IMR-90 (cell line): ENCODE measurements at regions not wholly inside any gene's neighbourhood (a gene's known extent, or its start where the extent isn't known, plus 50 kb on each side); places are given as distances from the start of the nearest gene placed in this dataset.

Source experiments
- ATAC-seq: fragments of 200-7000 bp; cut with Tn5 transposase; 2 replicates; pipeline ENCODE4 v1.9.1; 2020; ENCODE audit warnings: low read depth, mild to moderate bottlenecking, moderate library complexity
- BruUV-seq: library from RNA; stranded (reverse); fragments of 400-500 nt; replicated peaks from 2 replicates; lab custom pipeline; 2021; lab: Mats Ljungman, UMichigan
- CTCF ChIA-PET: fragments of 300-600 bp; formaldehyde crosslinking; extraction: SDS; loops from one replicate; lab custom pipeline; 2021; ENCODE audit warnings: antibody characterized with exemption; lab: Yijun Ruan, JAX
- POLR2A ChIA-PET: fragments of 300-600 bp; sonication (Branson Sonifier 250); formaldehyde crosslinking; loops from one replicate; lab custom pipeline; 2022; ENCODE audit warnings: antibody characterized with exemption; ENCODE audit not compliant: unreplicated experiment; lab: Charles Lee
- DNase-seq: peaks from one replicate; pipeline ENCODE4 v3.0.0; 2013
- H2AFZ ChIP-seq: replicated peaks from 2 replicates; pipeline ENCODE3; 2013; ENCODE audit warnings: low read length, mild to moderate bottlenecking; ENCODE audit not compliant: poor library complexity
- H2AK5ac ChIP-seq: 2 replicates; pipeline ENCODE4 v1.6.1; 2013; ENCODE audit warnings: low read depth, low read length, inconsistent platforms
- H2AK9ac ChIP-seq: replicated peaks from 2 replicates; pipeline ENCODE3; 2013; ENCODE audit warnings: mild to moderate bottlenecking, low read depth, low read length, moderate library complexity; ENCODE audit not compliant: poor library complexity
- H2BK120ac ChIP-seq: 2 replicates; pipeline ENCODE4 v1.6.1; 2013; ENCODE audit warnings: low read depth, low read length, inconsistent platforms
- H2BK15ac ChIP-seq: 3 replicates; pipeline ENCODE4 v1.6.1; 2013; ENCODE audit warnings: low read depth, low read length, inconsistent platforms
- H2BK20ac ChIP-seq: 2 replicates; pipeline ENCODE4 v1.6.1; 2013; ENCODE audit warnings: low read depth, mild to moderate bottlenecking, inconsistent platforms, low read length, moderate library complexity
- H2BK5ac ChIP-seq: 2 replicates; pipeline ENCODE4 v1.6.1; 2013; ENCODE audit warnings: mild to moderate bottlenecking, low read depth, low read length, inconsistent platforms; ENCODE audit not compliant: poor library complexity, severe bottlenecking
- H3K14ac ChIP-seq: replicated peaks from 2 replicates; pipeline ENCODE4 v1.6.1; 2013; ENCODE audit warnings: low read depth, low read length, inconsistent platforms
- H3K18ac ChIP-seq: 2 replicates; pipeline ENCODE4 v1.6.1; 2013; ENCODE audit warnings: low read depth, low read length, control low read depth
- H3K23ac ChIP-seq: 2 replicates; pipeline ENCODE4 v1.6.1; 2013; ENCODE audit warnings: low read depth, low read length, inconsistent platforms
- H3K27ac ChIP-seq: 2 replicates; pipeline ENCODE4 v1.5.1; 2013; ENCODE audit warnings: mild to moderate bottlenecking, control low read depth, low read length; ENCODE audit not compliant: insufficient read depth
- H3K27me3 ChIP-seq: 2 replicates; pipeline ENCODE4 v1.6.1; 2013; ENCODE audit warnings: low read length; ENCODE audit not compliant: control insufficient read depth, insufficient read depth
- H3K36me3 ChIP-seq: 2 replicates; pipeline ENCODE4 v1.6.1; 2013; ENCODE audit warnings: low read length, mixed read lengths; ENCODE audit not compliant: control insufficient read depth, insufficient read depth
- H3K4ac ChIP-seq: 2 replicates; pipeline ENCODE4 v1.6.1; 2013; ENCODE audit warnings: low read depth, low read length, inconsistent platforms
- H3K4me1 ChIP-seq: 2 replicates; pipeline ENCODE4 v1.6.1; 2013; ENCODE audit warnings: low read length, mixed read lengths; ENCODE audit not compliant: control insufficient read depth, insufficient read depth
- H3K4me2 ChIP-seq: 2 replicates; pipeline ENCODE4 v1.6.1; 2013; ENCODE audit warnings: low read depth, mild to moderate bottlenecking, control low read depth, low read length, moderate library complexity
- H3K4me3 ChIP-seq: 2 replicates; pipeline ENCODE4 v1.5.1; 2013; ENCODE audit warnings: low read depth, mild to moderate bottlenecking, control low read depth, low read length, moderate library complexity; ENCODE audit not compliant: insufficient read depth
- H3K56ac ChIP-seq: 2 replicates; pipeline ENCODE4 v1.6.1; 2013; ENCODE audit warnings: low read length, inconsistent platforms; ENCODE audit not compliant: insufficient read depth; ENCODE audit errors: extremely low read depth
- H3K79me1 ChIP-seq, 2 experiments: 2 replicates each; pipeline ENCODE4 v1.6.1; 2013; ENCODE audit warnings: low read length in 2 of 2, inconsistent platforms in 1 of 2, low read depth in 1 of 2
- H3K9ac ChIP-seq: 2 replicates; pipeline ENCODE4 v1.6.1; 2013; ENCODE audit warnings: low read depth, low read length, control low read depth
- H3K9me1 ChIP-seq: 2 replicates; pipeline ENCODE4 v1.6.1; 2013; ENCODE audit warnings: low read length, inconsistent platforms; ENCODE audit not compliant: insufficient read depth
- H3K9me3 ChIP-seq: 2 replicates; pipeline ENCODE4 v1.6.1; 2013; ENCODE audit warnings: low read length; ENCODE audit not compliant: control insufficient read depth, insufficient read depth
- H4K20me1 ChIP-seq: 2 replicates; pipeline ENCODE4 v1.6.1; 2013; ENCODE audit warnings: low read length, inconsistent platforms; ENCODE audit not compliant: insufficient read depth
- H4K5ac ChIP-seq: 2 replicates; pipeline ENCODE4 v1.6.1; 2013; ENCODE audit warnings: mild to moderate bottlenecking, low read depth, low read length, control low read depth
- H4K8ac ChIP-seq, 2 experiments: 2 replicates each; pipeline ENCODE4 v1.6.1; 2013; ENCODE audit warnings: low read depth in 2 of 2, low read length in 2 of 2, control low read depth in 1 of 2, inconsistent platforms in 1 of 2
- H4K91ac ChIP-seq: 2 replicates; pipeline ENCODE4 v1.6.1; 2013; ENCODE audit warnings: low read depth, low read length, inconsistent platforms; ENCODE audit not compliant: insufficient read depth
- BHLHE40 ChIP-seq: fragments of 150-350 bp; IDR thresholded peaks from 2 replicates; pipeline ENCODE4 v1.6.1; 2016; ENCODE audit warnings: mild to moderate bottlenecking, low read depth, low read length
- MAFK ChIP-seq: IDR thresholded peaks from 2 replicates; pipeline ENCODE4 v1.6.1; 2012; ENCODE audit warnings: low read depth, low read length, improper control_type of control experiment
- MXI1 ChIP-seq: IDR thresholded peaks from 2 replicates; pipeline ENCODE4 v1.6.1; 2012; ENCODE audit warnings: low read depth, mild to moderate bottlenecking, low read length, moderate library complexity, borderline replicate concordance
- NFE2L2 ChIP-seq: fragments of 150-350 bp; IDR thresholded peaks from 2 replicates; pipeline ENCODE4 v1.6.1; 2016; ENCODE audit warnings: low read depth, mild to moderate bottlenecking, low read length
- SMC3 ChIP-seq: fragments of 150-350 bp; IDR thresholded peaks from 2 replicates; pipeline ENCODE4 v1.6.1; 2016; ENCODE audit warnings: low read depth, mild to moderate bottlenecking, antibody characterized with exemption, low read length, moderate library complexity
- WGBS, 2 experiments: methylation state at CpG; one replicate each; pipeline versions ENCODE4 v1.1.5 to v1.1.7; 2013; ENCODE audit warnings: missing lambda C conversion rate in 2 of 2; ENCODE audit not compliant: insufficient read length in 1 of 2; ENCODE audit errors: extremely low coverage in 2 of 2; 5-methylcytosine and 5-hydroxymethylcytosine counted together
- dilution Hi-C: fragments of 300-500 bp; cut with HindIII; formaldehyde crosslinking; loops from one replicate; pipeline ENCODE4 v1.14.3; 2018; ENCODE audit warnings: low sequenced_read_pairs; ENCODE audit not compliant: unreplicated experiment
- in situ Hi-C: fragments of 300-500 bp; cut with MboI; formaldehyde crosslinking; loops from 3 replicates; pipeline ENCODE4 v1.14.3; 2019; ENCODE audit warnings: low sequenced_read_pairs, inconsistent platforms, mixed read lengths
- intact Hi-C: fragments of 100-400 bp; cut with micrococcal nuclease; formaldehyde crosslinking; loops from 2 replicates; pipeline ENCODE4 v1.10.0; 2022
- TF ChIP-seq, protein P1 (sequence below): fragments of 150-350 bp; IDR thresholded peaks from 2 replicates; pipeline ENCODE4 v1.6.1; 2017; ENCODE audit warnings: mild to moderate bottlenecking, antibody characterized with exemption, low read length, low read depth
- TF ChIP-seq, protein P2 (sequence below): fragments of 150-350 bp; IDR thresholded peaks from 2 replicates; pipeline ENCODE4 v1.6.1; 2016; ENCODE audit warnings: low read depth, mild to moderate bottlenecking, low read length, moderate library complexity, borderline replicate concordance

- dilution Hi-C loops (no loop called here), intact Hi-C loops (no loop called here), in situ Hi-C loops (no loop called here)
- H4K20me1 ChIP-seq = no peaks in the 10 kb centered on the region
- H3K36me3 ChIP-seq = no peaks in the 10 kb centered on the region
- no peak overlapping the region for H2BK5ac ChIP-seq
- H3K18ac ChIP-seq = no peak overlapping the region
- H3K9ac ChIP-seq = no peak overlapping the region
- no peak overlapping the region for H3K4ac ChIP-seq
- BruUV-seq = no TSS peak
- H2BK20ac ChIP-seq = no peak overlapping the region
- no peak overlapping the region for H4K91ac ChIP-seq
- H3K27me3 ChIP-seq = peaks cover 2% of the 10 kb centered on the region; the same call in 1 of the 2 replicates
- no peak overlapping the region for H2AK5ac ChIP-seq
- H3K23ac ChIP-seq = no peak overlapping the region
- H3K27ac ChIP-seq = no peak overlapping the region
- H3K9me1 ChIP-seq = no peaks in the 10 kb centered on the region
- ATAC-seq = no peak
- H3K4me3 ChIP-seq = no peak overlapping the region
- no peak for DNase-seq
- no peak overlapping the region for H3K14ac ChIP-seq
- no peak overlapping the region for H2AFZ ChIP-seq
- H2BK120ac ChIP-seq = no peak overlapping the region
- no peaks in the 10 kb centered on the region for H3K4me1 ChIP-seq
- H3K79me1 ChIP-seq = no peaks in the 10 kb centered on the region
- H3K56ac ChIP-seq = no peak overlapping the region
- no peak overlapping the region for H3K4me2 ChIP-seq
- no peak overlapping the region for H2BK15ac ChIP-seq
- 72% methylated on average over 2 of the region's 8 CpGs; no CpG with 5 or more reads in 1 of the 2 experiments for WGBS, 2 experiments
- no peaks in the 10 kb centered on the region; the same call in 1 of the 2 replicates for H3K9me3 ChIP-seq
- H4K5ac ChIP-seq = no peak overlapping the region
- H2AK9ac ChIP-seq = no peak overlapping the region
- POLR2A ChIA-PET = no interaction called here
- CTCF ChIA-PET = interaction anchor here (0.6 kb wide), 1 partner anchor 433 kb away, joined by 3 read pairs; no protein-coding TSS in a partner anchor
- H4K8ac ChIP-seq = no peak overlapping the region
- TF ChIP-seq, protein P1, sequence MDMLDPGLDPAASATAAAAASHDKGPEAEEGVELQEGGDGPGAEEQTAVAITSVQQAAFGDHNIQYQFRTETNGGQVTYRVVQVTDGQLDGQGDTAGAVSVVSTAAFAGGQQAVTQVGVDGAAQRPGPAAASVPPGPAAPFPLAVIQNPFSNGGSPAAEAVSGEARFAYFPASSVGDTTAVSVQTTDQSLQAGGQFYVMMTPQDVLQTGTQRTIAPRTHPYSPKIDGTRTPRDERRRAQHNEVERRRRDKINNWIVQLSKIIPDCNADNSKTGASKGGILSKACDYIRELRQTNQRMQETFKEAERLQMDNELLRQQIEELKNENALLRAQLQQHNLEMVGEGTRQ = no peak
- no peak for TF ChIP-seq SMC3
- no peak for TF ChIP-seq MXI1
- no peak for TF ChIP-seq BHLHE40
- TF ChIP-seq NFE2L2 = no peak
- no peak for TF ChIP-seq MAFK
- TF ChIP-seq, protein P2, sequence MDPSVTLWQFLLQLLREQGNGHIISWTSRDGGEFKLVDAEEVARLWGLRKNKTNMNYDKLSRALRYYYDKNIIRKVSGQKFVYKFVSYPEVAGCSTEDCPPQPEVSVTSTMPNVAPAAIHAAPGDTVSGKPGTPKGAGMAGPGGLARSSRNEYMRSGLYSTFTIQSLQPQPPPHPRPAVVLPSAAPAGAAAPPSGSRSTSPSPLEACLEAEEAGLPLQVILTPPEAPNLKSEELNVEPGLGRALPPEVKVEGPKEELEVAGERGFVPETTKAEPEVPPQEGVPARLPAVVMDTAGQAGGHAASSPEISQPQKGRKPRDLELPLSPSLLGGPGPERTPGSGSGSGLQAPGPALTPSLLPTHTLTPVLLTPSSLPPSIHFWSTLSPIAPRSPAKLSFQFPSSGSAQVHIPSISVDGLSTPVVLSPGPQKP = no peak
Observed at GRCh38 chr4:98203332-98204235, 57.6 kb upstream of the RAP1GDS1 start.
